Activated B cell treated with CpG ODN at 0.5 μM for 24 hours (primary cell): ENCODE measurements at regions not wholly inside any gene's neighbourhood (a gene's known extent, or its start where the extent isn't known, plus 50 kb on each side); places are given as distances from the start of the nearest gene placed in this dataset.

ENCODE experiments used
- ATAC-seq: fragments of 200-7000 bp; cut with Tn5 transposase; one replicate; pipeline ENCODE4 v1.10.0; 2021; ENCODE audit warnings: low read depth, mild to moderate bottlenecking, moderate library complexity
- CTCF ChIA-PET: fragments of 350-600 bp; sonication (Branson Sonifier 250); formaldehyde crosslinking; loops from one replicate; lab custom pipeline; 2021; ENCODE audit warnings: antibody characterized with exemption; lab: Charles Lee
- POLR2A ChIA-PET: fragments of 350-600 bp; sonication (Branson Sonifier 250); formaldehyde crosslinking; loops from one replicate; lab custom pipeline; 2021; ENCODE audit warnings: antibody characterized with exemption; lab: Charles Lee
- DNase-seq: peaks from one replicate; pipeline ENCODE4 v3.0.0; 2022
- H3K27ac Mint-ChIP-seq: one replicate; pipeline ENCODE4 v1.8.0; 2020; ENCODE audit warnings: mixed read lengths
- H3K27me3 Mint-ChIP-seq: one replicate; pipeline ENCODE4 v1.8.0; 2021; ENCODE audit warnings: mixed read lengths
- H3K36me3 Mint-ChIP-seq: one replicate; pipeline ENCODE4 v1.8.0; 2021; ENCODE audit warnings: low read depth, mixed read lengths
- H3K4me1 Mint-ChIP-seq: one replicate; pipeline ENCODE4 v1.8.0; 2021; ENCODE audit warnings: mixed read lengths
- H3K4me3 Mint-ChIP-seq: one replicate; pipeline ENCODE4 v1.8.0; 2020; ENCODE audit warnings: mild to moderate bottlenecking, mixed read lengths
- H3K9me3 Mint-ChIP-seq: one replicate; pipeline ENCODE4 v1.8.0; 2020; ENCODE audit warnings: mixed read lengths
- CTCF ChIP-seq: fragments of 200-600 bp; IDR thresholded peaks from one replicate; pipeline ENCODE4 v1.8.0; 2022; ENCODE audit warnings: antibody characterized with exemption, mild to moderate bottlenecking
- intact Hi-C: fragments of 100-400 bp; cut with micrococcal nuclease; formaldehyde crosslinking; loops from one replicate; pipeline ENCODE4 v1.15.1; 2024

GRCh38 chr21:17455028-17455353, 57.9 kb upstream of the CXADR start:
- CTCF ChIA-PET: no interaction called here
- H3K4me3 Mint-ChIP-seq: no peak overlapping the region
- intact Hi-C loops: no loop called here
- H3K36me3 Mint-ChIP-seq: no peaks in the 10 kb centered on the region
- no peaks in the 10 kb centered on the region for H3K4me1 Mint-ChIP-seq
- POLR2A ChIA-PET: no interaction called here
- ATAC-seq: no peak
- H3K27ac Mint-ChIP-seq: no peak overlapping the region
- TF ChIP-seq CTCF: no peak
- DNase-seq: no peak
- H3K9me3 Mint-ChIP-seq: no peaks in the 10 kb centered on the region
- H3K27me3 Mint-ChIP-seq: no peaks in the 10 kb centered on the region

GRCh38 chr21:17455451-17455850, 57.4 kb upstream of the CXADR start:
- H3K27ac Mint-ChIP-seq: no peak overlapping the region
- no peak for TF ChIP-seq CTCF
- no peaks in the 10 kb centered on the region for H3K36me3 Mint-ChIP-seq
- no peaks in the 10 kb centered on the region for H3K27me3 Mint-ChIP-seq
- H3K9me3 Mint-ChIP-seq: no peaks in the 10 kb centered on the region
- no peaks in the 10 kb centered on the region for H3K4me1 Mint-ChIP-seq
- no peak overlapping the region for H3K4me3 Mint-ChIP-seq
- POLR2A ChIA-PET: no interaction called here
- intact Hi-C loops: no loop called here
- CTCF ChIA-PET: no interaction called here
- DNase-seq (no peak), ATAC-seq (no peak)

- intact Hi-C loops: no loop called here
- ChIA-PET CTCF (no interaction called here), POLR2A (no interaction called here)
- Mint-ChIP-seq H3K4me1 (no peaks in the 10 kb centered on the region), H3K27ac (no peak overlapping the region), H3K9me3 (no peaks in the 10 kb centered on the region), H3K36me3 (no peaks in the 10 kb centered on the region), H3K27me3 (no peaks in the 10 kb centered on the region), H3K4me3 (no peak overlapping the region)
- ATAC-seq (no peak), DNase-seq (no peak)
- TF ChIP-seq CTCF: no peak
These were observed 54.6 kb upstream of the CXADR start for GRCh38 chr21:17458279-17458678.

GRCh38 chr21:17460094-17460493, 52.7 kb upstream of the CXADR start:
- H3K27me3 Mint-ChIP-seq: no peaks in the 10 kb centered on the region
- ChIA-PET POLR2A (no interaction called here), CTCF (no interaction called here)
- H3K4me1 Mint-ChIP-seq: no peaks in the 10 kb centered on the region
- TF ChIP-seq CTCF: no peak
- ATAC-seq: no peak
- H3K36me3 Mint-ChIP-seq: no peaks in the 10 kb centered on the region
- no peak overlapping the region for H3K4me3 Mint-ChIP-seq
- no peaks in the 10 kb centered on the region for H3K9me3 Mint-ChIP-seq
- intact Hi-C loops: no loop called here
- no peak overlapping the region for H3K27ac Mint-ChIP-seq
- no peak for DNase-seq

GRCh38 chr21:17461014-17461413, 51.8 kb upstream of the CXADR start:
- no peak overlapping the region for H3K4me3 Mint-ChIP-seq
- H3K4me1 Mint-ChIP-seq: no peaks in the 10 kb centered on the region
- DNase-seq (no peak), ATAC-seq (no peak)
- ChIA-PET POLR2A (no interaction called here), CTCF (no interaction called here)
- no peak overlapping the region for H3K27ac Mint-ChIP-seq
- H3K9me3 Mint-ChIP-seq: no peaks in the 10 kb centered on the region
- no peaks in the 10 kb centered on the region for H3K27me3 Mint-ChIP-seq
- TF ChIP-seq CTCF: no peak
- intact Hi-C loops: no loop called here
- no peaks in the 10 kb centered on the region for H3K36me3 Mint-ChIP-seq
